HG02642 (cell line): ENCODE measurements at regions not wholly inside any gene's neighbourhood (a gene's known extent, or its start where the extent isn't known, plus 50 kb on each side); places are given as distances from the start of the nearest gene placed in this dataset.

Experiments used
- ATAC-seq: cut with Tn5 transposase; IDR thresholded peaks from one replicate; pipeline ENCODE4 v1.9.1; 2021; ENCODE audit warnings: mild to moderate bottlenecking; ENCODE audit not compliant: unreplicated experiment, poor library complexity

GRCh38 chr17:69605571-69605970 is 191.1 kb downstream of the MAP2K6 start:
- ATAC-seq = no peak

- ATAC-seq = no peak
Measured at GRCh38 chr17:69606142-69606800, 191.8 kb downstream of the MAP2K6 start.

GRCh38 chr17:69607162-69607834 is 192.8 kb downstream of the MAP2K6 start:
- peak; percentile 88 for ATAC-seq

- ATAC-seq = no peak
Measured at GRCh38 chr17:69608141-69608540, 193.6 kb downstream of the MAP2K6 start.

GRCh38 chr17:69608808-69609472 is 194.4 kb downstream of the MAP2K6 start:
- ATAC-seq = peak; percentile 33

- no peak for ATAC-seq
Measured at GRCh38 chr17:69609473-69610305, 195.2 kb downstream of the MAP2K6 start.

- ATAC-seq = no peak
Measured at GRCh38 chr17:69620363-69620762, 205.9 kb downstream of the MAP2K6 start.

GRCh38 chr17:69625474-69625873 is 211.0 kb downstream of the MAP2K6 start:
- ATAC-seq = no peak

GRCh38 chr17:69630056-69630635 is 215.6 kb downstream of the MAP2K6 start:
- no peak for ATAC-seq

- no peak for ATAC-seq
Measured at GRCh38 chr17:69634844-69635243, 220.3 kb downstream of the MAP2K6 start.

- no peak for ATAC-seq
Measured at GRCh38 chr17:69637446-69638156, 223.1 kb downstream of the MAP2K6 start.

- ATAC-seq = no peak
Measured at GRCh38 chr17:69639096-69639495, 224.6 kb downstream of the MAP2K6 start.

- no peak for ATAC-seq
Measured at GRCh38 chr17:69640073-69640472, 225.6 kb downstream of the MAP2K6 start.

- no peak for ATAC-seq
Measured at GRCh38 chr17:69643686-69644085, 229.2 kb downstream of the MAP2K6 start.

GRCh38 chr17:69646729-69647128 is 232.2 kb downstream of the MAP2K6 start:
- no peak for ATAC-seq

GRCh38 chr17:69650881-69651280 is 236.4 kb downstream of the MAP2K6 start:
- no peak for ATAC-seq

GRCh38 chr17:69651921-69652320 is 237.4 kb downstream of the MAP2K6 start:
- ATAC-seq = no peak

- no peak for ATAC-seq
Measured at GRCh38 chr17:69654981-69655855, 240.7 kb downstream of the MAP2K6 start.

GRCh38 chr17:69655902-69656301 is 241.4 kb downstream of the MAP2K6 start:
- no peak for ATAC-seq
